KMS-11 (cell line): ENCODE measurements at regions not wholly inside any gene's neighbourhood (a gene's known extent, or its start where the extent isn't known, plus 50 kb on each side); places are given as distances from the start of the nearest gene placed in this dataset.
"Not testable (repeated sequence)": the region's sequence is repeated elsewhere in the genome, so short reads cannot be mapped to it uniquely, and the experiment has no call there.

Experiments used
- H2AFZ ChIP-seq: fragments of 200-600 bp; sonication (generic); 2 replicates; pipeline ENCODE4 v1.6.1; 2016; ENCODE audit warnings: antibody characterized with exemption, mixed run types, low read depth
- H3K27ac ChIP-seq: fragments of 200-600 bp; sonication (generic); 2 replicates; pipeline ENCODE4 v1.6.1; 2016; ENCODE audit warnings: mild to moderate bottlenecking, mixed run types
- H3K27me3 ChIP-seq: fragments of 200-600 bp; sonication (generic); 2 replicates; pipeline ENCODE4 v1.6.1; 2017; ENCODE audit warnings: mild to moderate bottlenecking, low read depth, mixed run types, moderate library complexity; ENCODE audit not compliant: insufficient read depth
- H3K36me3 ChIP-seq: fragments of 200-600 bp; sonication (generic); 2 replicates; pipeline ENCODE4 v1.6.1; 2017; ENCODE audit warnings: mild to moderate bottlenecking, mixed run types; ENCODE audit not compliant: insufficient read depth
- H3K4me1 ChIP-seq: fragments of 200-600 bp; sonication (generic); 2 replicates; pipeline ENCODE4 v1.6.1; 2016; ENCODE audit warnings: mild to moderate bottlenecking, low read depth, mixed run types; ENCODE audit not compliant: poor library complexity, severe bottlenecking
- H3K4me2 ChIP-seq: fragments of 200-600 bp; sonication (generic); 2 replicates; pipeline ENCODE4 v1.7.0; 2016; ENCODE audit warnings: mild to moderate bottlenecking, mixed run types
- H3K4me3 ChIP-seq: fragments of 200-600 bp; sonication (generic); IDR thresholded peaks from 2 replicates; pipeline ENCODE4 v1.6.1; 2017; ENCODE audit warnings: low read depth, low read length, mixed read lengths; ENCODE audit not compliant: insufficient read depth
- H3K79me2 ChIP-seq: fragments of 200-600 bp; sonication (generic); 2 replicates; pipeline ENCODE4 v1.6.1; 2016; ENCODE audit warnings: low read depth, mixed run types; ENCODE audit not compliant: insufficient read depth
- H3K9ac ChIP-seq: fragments of 200-600 bp; sonication (generic); 2 replicates; pipeline ENCODE4 v1.6.1; 2016; ENCODE audit warnings: mild to moderate bottlenecking, mixed run types
- H4K20me1 ChIP-seq: fragments of 200-600 bp; sonication (generic); 2 replicates; pipeline ENCODE4 v1.6.1; 2016; ENCODE audit warnings: mild to moderate bottlenecking, mixed run types; ENCODE audit not compliant: insufficient read depth
- TF ChIP-seq, protein P1 (sequence below): fragments of 200-600 bp; sonication (generic); conservative IDR thresholded peaks from 2 replicates; pipeline ENCODE4 v1.6.1; 2017; ENCODE audit warnings: low read depth, mild to moderate bottlenecking, antibody characterized with exemption, low read length, moderate library complexity, mixed read lengths

DNA sequence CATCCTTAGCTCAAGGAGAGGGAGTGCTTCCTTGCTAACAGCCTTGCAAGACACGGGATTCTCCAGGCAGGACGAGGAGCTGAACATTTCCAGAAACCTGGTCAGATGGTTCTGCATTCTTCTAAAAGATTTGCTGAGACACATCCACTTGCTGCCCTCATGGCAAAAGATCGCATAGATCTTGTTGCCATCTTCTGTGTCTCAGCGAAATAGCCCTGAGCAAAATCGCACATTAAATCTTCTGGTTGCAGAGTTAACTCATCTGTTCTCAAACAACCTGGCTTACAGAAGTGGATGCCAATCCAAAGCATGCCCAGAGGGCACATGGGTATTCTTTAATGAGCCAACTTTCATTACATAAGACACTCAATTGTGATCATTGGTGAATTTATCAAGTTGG is 167.5 kb downstream of the PRKX start:
- Histone ChIP-seq H3K27me3 (no peaks in the 10 kb centered on the region), H3K36me3 (no peaks in the 10 kb centered on the region), H3K4me3 (no peak overlapping the region), H3K79me2 (no peaks in the 10 kb centered on the region), H3K4me1 (no peaks in the 10 kb centered on the region), H4K20me1 (no peaks in the 10 kb centered on the region), H3K4me2 (no peak overlapping the region), H2AFZ (no peak overlapping the region), H3K9ac (no peak overlapping the region), H3K27ac (no peak overlapping the region)
- TF ChIP-seq, protein P1, sequence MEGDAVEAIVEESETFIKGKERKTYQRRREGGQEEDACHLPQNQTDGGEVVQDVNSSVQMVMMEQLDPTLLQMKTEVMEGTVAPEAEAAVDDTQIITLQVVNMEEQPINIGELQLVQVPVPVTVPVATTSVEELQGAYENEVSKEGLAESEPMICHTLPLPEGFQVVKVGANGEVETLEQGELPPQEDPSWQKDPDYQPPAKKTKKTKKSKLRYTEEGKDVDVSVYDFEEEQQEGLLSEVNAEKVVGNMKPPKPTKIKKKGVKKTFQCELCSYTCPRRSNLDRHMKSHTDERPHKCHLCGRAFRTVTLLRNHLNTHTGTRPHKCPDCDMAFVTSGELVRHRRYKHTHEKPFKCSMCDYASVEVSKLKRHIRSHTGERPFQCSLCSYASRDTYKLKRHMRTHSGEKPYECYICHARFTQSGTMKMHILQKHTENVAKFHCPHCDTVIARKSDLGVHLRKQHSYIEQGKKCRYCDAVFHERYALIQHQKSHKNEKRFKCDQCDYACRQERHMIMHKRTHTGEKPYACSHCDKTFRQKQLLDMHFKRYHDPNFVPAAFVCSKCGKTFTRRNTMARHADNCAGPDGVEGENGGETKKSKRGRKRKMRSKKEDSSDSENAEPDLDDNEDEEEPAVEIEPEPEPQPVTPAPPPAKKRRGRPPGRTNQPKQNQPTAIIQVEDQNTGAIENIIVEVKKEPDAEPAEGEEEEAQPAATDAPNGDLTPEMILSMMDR, result no peak

DNA sequence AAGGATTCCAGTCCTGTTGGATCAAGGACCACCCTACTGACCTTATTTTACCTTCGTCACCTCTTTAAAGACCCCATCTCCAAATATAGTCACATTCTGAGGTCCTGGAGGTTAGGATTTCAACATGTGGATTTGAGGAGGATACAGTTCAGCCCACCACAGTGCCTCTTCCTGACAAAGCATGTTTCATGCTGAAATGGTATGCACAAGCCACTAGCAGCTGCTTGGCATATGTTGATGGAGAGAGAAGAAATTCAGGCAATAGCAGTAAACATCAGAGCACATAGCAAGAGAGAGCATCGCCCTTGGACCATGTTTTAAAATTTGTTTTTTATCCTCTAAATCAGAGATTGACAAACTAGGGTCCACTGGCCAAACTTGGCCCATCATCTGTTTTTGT is 172.1 kb downstream of the PRKX start:
- Histone ChIP-seq H2AFZ (no peak overlapping the region), H3K9ac (no peak overlapping the region), H3K4me3 (no peak overlapping the region), H3K36me3 (no peaks in the 10 kb centered on the region), H3K27ac (no peak overlapping the region), H4K20me1 (no peaks in the 10 kb centered on the region), H3K4me2 (no peak overlapping the region), H3K79me2 (no peaks in the 10 kb centered on the region), H3K4me1 (no peaks in the 10 kb centered on the region), H3K27me3 (no peaks in the 10 kb centered on the region)
- TF ChIP-seq, protein P1, result no peak

DNA sequence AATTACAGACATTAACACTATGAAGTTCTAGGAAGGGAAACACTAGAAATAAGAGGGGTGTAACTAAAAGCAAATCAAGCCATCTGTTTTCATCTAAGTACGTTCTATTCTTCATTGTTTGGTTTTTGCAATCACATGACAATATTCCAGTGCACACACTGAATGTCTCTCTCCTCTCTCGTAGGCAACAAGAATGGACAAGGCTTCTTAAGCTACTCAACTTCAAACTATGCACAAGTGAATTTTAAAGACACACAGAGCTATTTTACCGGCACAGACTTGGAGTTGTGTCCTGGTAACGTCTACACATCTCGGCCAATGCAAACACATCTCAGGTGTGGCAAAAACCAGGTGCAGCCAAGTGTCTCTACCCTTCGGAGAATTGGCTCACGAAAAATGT is 173.3 kb downstream of the PRKX start:
- Histone ChIP-seq H3K27ac (no peak overlapping the region), H3K4me1 (no peaks in the 10 kb centered on the region), H3K4me2 (no peak overlapping the region), H3K9ac (no peak overlapping the region), H3K79me2 (no peaks in the 10 kb centered on the region), H2AFZ (no peak overlapping the region), H4K20me1 (no peaks in the 10 kb centered on the region), H3K27me3 (no peaks in the 10 kb centered on the region), H3K4me3 (no peak overlapping the region), H3K36me3 (no peaks in the 10 kb centered on the region)
- TF ChIP-seq, protein P1, result no peak

DNA sequence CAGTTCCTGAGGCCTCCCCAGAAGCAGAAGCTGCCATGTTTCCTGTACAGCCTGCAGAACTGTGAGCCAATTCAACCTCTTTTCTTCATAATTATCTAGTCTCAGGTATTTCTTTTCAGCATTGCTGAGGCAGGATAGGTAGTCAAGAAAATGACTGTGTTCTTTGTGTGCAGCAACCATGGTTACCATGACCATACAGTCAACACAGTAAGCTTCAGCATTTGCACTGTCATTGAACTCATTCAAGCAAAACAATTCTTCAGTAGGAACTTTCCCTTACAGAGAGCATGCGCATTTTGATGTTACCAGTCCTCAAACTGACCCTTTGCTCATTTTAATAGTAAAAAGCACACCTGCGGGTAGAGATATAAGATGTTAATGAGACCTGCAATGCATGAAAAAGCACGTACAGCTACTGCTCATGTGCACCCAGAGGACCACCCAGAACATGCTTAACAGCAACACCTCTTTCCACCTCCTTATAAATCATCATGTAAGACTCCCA is 180.8 kb downstream of the PRKX start:
- H3K27ac ChIP-seq, result no peak overlapping the region
- no peaks in the 10 kb centered on the region for H3K36me3 ChIP-seq
- no peaks in the 10 kb centered on the region for H4K20me1 ChIP-seq
- no peak overlapping the region for H2AFZ ChIP-seq
- no peak overlapping the region for H3K4me2 ChIP-seq
- no peaks in the 10 kb centered on the region for H3K27me3 ChIP-seq
- H3K4me1 ChIP-seq, result no peaks in the 10 kb centered on the region
- H3K4me3 ChIP-seq, result no peak overlapping the region
- H3K79me2 ChIP-seq, result no peaks in the 10 kb centered on the region
- no peak overlapping the region for H3K9ac ChIP-seq
- TF ChIP-seq, protein P1, result no peak

DNA sequence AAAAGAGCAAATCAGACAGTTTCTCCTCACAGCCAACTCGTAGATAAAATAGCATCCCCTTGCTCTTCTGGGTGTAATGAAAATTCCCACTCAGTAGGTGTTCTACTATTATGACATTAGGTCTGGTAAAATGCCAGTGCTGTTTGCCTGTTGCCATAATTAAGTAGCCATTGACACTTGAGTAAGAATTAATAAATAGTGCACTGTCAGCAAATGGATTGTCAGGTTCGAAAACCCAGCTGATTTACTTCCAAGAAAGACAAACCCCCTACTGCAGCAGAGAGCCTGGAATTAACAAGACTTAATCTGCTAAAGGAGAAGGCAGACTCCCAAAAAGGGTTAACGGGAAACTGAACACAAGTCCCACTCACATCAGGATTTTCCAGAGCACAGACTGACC is 182.0 kb downstream of the PRKX start:
- not testable (repeated sequence) for H3K27me3 ChIP-seq, H3K4me2 ChIP-seq, H3K4me1 ChIP-seq, H3K79me2 ChIP-seq, H3K36me3 ChIP-seq, H4K20me1 ChIP-seq, H3K27ac ChIP-seq, H3K9ac ChIP-seq, H2AFZ ChIP-seq, H3K4me3 ChIP-seq
